GM21529 (cell line): ENCODE measurements at regions not wholly inside any gene's neighbourhood (a gene's known extent, or its start where the extent isn't known, plus 50 kb on each side); places are given as distances from the start of the nearest gene placed in this dataset.
A peak's percentile ranks its signal among the peaks of the same experiment; 100 is the strongest.
"Not testable (repeated sequence)": the region's sequence is repeated elsewhere in the genome, so short reads cannot be mapped to it uniquely, and the experiment has no call there.

Experiments
- ATAC-seq: cut with Tn5 transposase; IDR thresholded peaks from one replicate; pipeline ENCODE4 v1.9.1; 2021; ENCODE audit not compliant: unreplicated experiment

DNA sequence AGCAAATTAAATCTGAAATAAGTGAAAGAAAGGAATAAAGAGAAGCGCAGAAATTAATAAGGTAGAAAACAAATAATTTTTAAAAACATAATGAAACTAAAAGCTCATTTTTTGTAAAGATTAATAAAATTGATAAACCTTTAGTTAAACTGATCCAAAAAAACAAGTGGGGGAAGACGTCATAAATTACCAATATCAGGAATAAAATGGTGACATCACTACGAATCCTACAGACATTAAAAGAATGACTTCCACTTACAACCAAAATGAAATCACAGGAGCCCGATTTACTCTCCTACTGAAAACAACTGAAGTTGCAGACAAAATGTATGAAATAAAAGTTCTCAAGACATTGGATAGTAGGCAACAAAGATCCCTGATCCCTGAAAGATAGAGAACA, 68.1 kb upstream of the IFFO2 start:
- ATAC-seq = no peak

- ATAC-seq = no peak
Observed at GRCh38 chr1:19023787-19024186, 67.3 kb upstream of the IFFO2 start.

- ATAC-seq = no peak
Observed at GRCh38 chr1:19021845-19022244, 65.4 kb upstream of the IFFO2 start.

DNA sequence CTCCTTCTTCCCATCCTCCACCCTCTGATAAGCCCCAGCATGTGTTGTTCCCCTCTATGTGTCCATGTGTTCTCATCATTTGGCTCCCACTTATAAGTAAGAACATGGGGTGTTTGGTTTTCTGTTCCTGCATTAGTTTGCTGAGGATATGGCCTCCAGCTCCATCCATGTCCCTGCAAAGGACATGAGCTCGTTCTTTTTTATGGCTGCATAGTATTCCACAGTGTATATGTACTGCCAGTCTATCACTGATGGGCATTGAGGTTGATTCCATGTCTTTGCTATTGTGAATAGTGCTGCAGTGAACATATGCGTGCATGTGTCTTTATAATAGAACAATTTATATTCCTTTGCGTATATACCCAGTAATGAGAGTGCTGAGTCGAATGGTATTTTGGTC, 62.8 kb upstream of the IFFO2 start:
- not testable (repeated sequence) for ATAC-seq

- no peak for ATAC-seq
Observed at GRCh38 chr1:19015476-19015875, 59.0 kb upstream of the IFFO2 start.

DNA sequence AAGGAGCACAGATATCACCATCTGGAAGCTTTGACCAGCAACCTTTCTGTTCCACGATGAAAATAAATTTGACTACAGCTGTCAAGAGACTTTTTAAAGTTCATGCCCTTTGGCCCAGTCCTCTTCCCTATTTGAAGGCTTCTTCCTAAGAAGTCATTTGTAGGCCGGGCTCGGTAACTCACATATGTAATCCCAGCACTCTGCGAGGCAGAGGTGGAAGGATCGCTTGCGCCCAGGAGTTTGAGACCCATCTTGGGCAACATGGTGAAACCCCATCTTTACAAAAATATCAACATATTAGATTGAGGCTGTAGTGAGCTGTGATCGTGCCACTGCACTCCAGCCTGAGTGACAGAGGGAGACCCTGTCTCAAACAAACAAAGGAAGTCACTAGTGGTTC, 58.3 kb upstream of the IFFO2 start:
- ATAC-seq = no peak

DNA sequence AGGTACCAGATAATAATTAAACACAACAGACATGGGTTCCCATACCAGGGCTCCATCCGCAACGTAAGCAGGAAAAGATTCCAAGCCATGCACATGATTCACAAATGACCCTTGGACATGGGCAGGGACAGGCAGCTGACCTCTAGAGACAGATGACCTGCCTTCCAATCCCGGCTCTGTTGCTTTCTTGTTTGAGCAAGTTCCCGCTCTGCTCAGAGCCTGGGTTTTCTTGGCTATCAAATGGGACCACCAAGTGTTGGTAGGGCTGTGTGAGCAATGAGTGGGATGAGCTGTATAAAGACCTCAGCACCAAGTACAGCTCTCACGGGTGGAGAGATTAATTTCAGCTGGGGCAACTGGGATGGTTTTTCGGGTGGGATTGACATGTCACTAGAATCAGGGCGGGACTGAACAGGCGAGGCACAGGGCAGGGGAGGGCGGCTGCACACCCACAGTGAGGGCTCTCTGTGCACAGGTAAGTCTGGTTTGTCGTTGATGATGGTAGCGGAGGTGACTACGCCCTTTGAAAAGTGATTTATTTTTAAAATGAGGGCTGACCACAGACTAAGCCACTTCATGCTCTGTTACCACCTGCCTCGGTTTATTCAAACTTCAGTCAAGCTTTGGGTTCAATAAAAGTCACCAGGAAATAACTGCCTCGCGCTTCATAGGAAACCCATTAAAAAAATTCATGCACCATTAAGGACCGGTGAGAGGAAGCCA, 57.5 kb upstream of the IFFO2 start:
- ATAC-seq = no peak

DNA sequence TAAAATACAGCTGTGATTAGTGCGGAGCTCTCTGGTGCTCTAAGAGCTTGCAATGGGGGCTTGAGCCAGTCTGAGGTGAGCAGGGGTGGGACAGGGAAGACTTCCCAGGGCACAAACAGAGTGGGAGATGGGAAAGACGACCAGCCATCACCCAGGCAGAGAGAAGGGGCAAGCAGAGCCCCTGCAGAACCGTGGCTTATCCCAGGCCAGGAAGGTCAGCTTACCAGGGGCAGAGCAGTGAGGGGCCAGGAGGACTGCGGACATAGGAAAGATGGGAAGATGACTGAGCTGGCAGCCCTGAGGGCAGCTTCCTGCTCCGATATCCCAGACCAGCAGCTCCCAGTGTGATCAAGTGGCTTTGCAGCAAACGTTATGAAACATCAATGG, 55.4 kb upstream of the IFFO2 start:
- ATAC-seq = no peak

- peak; percentile 63 for ATAC-seq
Observed at GRCh38 chr1:19010995-19011844, 54.7 kb upstream of the IFFO2 start.

GRCh38 chr1:19010503-19010902, 54.0 kb upstream of the IFFO2 start:
- ATAC-seq = no peak

GRCh38 chr1:19009882-19010321, 53.4 kb upstream of the IFFO2 start:
- ATAC-seq = no peak

DNA sequence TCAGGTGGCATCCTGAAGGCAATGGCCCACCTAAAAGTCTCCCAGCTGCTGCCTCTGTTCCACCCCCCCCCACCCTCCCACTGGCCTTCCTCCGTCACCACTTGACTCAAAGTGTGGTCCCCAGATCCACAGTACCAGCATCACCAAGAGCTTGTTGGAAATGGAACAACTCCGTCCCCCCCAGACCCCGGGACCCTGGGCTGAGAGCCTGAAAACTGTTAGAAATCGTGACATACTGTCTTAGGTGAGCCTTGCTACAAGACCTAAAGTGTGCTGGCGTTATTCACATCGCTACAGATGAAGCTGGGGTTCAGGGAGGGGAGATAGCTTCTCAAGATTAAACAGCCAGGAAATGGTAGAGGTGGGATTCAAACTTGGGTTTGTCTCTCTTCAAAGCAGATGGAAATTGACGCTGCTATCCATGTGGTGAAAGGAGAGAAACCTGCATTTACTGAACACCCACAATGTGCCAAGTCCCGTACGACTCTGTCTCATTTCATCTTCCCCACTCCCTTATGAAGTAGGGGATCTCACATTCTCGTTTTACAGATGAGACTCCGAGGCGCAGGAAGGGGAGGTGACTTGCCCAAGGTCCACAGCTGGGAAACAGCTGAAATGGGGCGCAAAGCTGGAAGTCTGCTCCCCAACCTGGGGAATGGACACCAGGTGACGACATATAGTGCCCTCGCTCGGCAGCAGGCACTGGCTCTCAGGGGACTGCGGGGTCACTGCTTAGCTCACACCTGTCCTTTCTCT, 52.8 kb upstream of the IFFO2 start:
- ATAC-seq = no peak

DNA sequence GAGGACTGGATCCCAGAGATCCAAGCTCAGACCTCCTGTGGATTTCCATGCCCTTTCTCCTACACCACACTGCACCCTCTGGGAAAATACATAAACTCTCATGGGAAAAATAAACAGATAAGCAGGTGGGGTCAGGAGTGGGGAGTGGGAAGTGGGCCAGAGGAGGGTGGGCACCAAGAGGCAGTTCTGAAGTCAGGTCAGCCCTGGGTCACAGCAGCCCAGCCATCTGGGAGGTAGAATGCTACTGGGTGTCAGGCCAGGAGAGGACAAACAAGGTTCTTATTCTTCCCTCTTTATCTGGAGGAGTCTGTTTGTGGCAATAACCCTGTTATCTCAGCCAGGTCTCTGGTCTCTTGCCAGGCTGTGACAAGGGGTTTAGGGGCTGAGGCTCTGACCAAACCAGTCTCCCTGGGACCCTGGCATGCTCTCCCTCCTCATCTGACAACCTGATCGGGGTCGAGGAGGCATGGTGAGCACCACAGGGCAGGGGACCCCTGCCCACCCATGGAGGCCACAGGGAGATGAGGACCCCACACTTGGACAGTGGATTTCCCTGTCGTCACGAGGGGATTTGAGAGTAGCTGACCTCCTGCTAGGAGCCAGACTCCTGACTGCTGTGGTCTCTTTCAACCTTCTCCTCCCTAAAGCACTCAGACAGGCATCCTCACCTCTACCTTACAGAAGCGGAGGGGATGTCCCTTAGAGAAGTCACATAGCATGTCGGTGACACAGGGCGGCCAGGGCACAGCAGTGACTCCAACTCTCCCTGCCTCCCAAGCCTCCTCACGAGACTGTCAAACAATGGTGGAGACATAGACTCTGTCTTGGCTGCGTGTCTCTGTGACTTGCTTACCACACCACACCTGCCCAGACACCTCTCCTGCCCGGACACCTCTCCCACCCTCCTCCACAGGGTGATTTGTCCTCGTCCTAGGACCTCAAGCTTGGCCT, 51.3 kb upstream of the IFFO2 start:
- ATAC-seq = no peak

- no peak for ATAC-seq
Observed at GRCh38 chr1:19006837-19007271, 50.4 kb upstream of the IFFO2 start.
